ENCODE measurements at regions not wholly inside any gene's neighbourhood (a gene's known extent, or its start where the extent isn't known, plus 50 kb on each side); places are given as distances from the start of the nearest gene placed in this dataset.

DNA sequence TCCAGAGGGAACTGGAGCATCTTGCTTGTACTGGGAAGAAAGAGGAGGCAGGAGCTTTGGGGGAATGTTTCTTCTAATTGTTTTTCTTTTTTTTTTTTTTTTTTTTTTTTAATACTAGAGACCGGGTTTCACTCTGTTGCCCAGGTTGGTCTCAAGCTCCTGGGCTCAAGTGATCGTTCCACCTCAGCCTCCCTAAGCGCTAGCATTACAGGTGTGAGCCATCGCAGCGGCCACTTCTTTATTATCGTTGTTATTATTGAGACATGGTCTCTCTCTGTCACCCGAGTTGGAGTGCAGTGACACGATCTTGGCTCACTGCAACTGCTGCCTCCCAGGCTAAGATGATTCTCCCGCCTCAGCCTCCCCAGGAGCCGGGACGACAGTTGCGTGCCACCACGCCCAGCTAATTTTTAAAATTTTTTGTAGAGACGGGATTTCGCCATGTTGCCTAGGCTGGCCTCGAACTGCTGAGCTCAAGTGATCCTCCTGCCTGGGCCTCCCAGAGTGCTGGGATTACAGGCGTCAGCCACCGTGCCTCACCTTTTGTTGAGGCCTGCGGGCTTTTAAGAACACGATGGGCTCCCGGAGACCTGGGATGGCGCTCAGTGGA lies 137.3 kb upstream of the GSE1 start:
- Mint-ChIP-seq H3K27me3 (ENCODE audit: low read depth) (peaks cover 2% of the 10 kb centered on the region), H3K9me3 (no peaks in the 10 kb centered on the region), H3K36me3 (ENCODE audit: insufficient read depth in 1 of 3, low read depth in 3 of 3) (no peaks in the 10 kb centered on the region; a peak in 1 of 7 replicates), H3K4me3 (no peak overlapping the region), H3K4me1 (peaks cover 21 to 44% of the 10 kb centered on the region in 2 experiments), H3K27ac (0 out of 7 replicates have a peak overlapping the region, but pooled peaks of 1 of the 3 experiments have one; percentile 64)
- Histone ChIP-seq H3K9ac (ENCODE audit: extremely low read depth, insufficient read length, low read length) (no peak overlapping the region), H4K5ac (ENCODE audit: insufficient read length, low read depth, low read length) (no peak overlapping the region), H2AK5ac (ENCODE audit: insufficient read length, low read length) (no peak overlapping the region), H3K23ac (ENCODE audit: insufficient read length, low read depth, low read length) (no peak overlapping the region), H3K56ac (ENCODE audit: insufficient read length, low read depth, low read length) (no peak overlapping the region), H4K20me1 (ENCODE audit: control insufficient read depth, insufficient read depth, insufficient read length) (no peaks in the 10 kb centered on the region), H3K18ac (ENCODE audit: insufficient read length, low read depth, low read length) (no peak overlapping the region), H2BK5ac (ENCODE audit: insufficient read length, low read length) (no peak overlapping the region), H2BK12ac (ENCODE audit: insufficient read length, low read depth, low read length) (no peak overlapping the region), H3K27ac (ENCODE audit: insufficient read length, low read depth, low read length) (no peak overlapping the region), H3K23me2 (ENCODE audit: insufficient read length, low read depth, low read length, poor library complexity, severe bottlenecking) (no peaks in the 10 kb centered on the region), H2AFZ (ENCODE audit: low read length) (no peak overlapping the region), H3K14ac (ENCODE audit: insufficient read depth, low read length) (no peak overlapping the region), H3T11ph (ENCODE audit: low read length) (no peak overlapping the region), H3K4me1 (ENCODE audit: insufficient read depth, low read length) (no peaks in the 10 kb centered on the region; the same call in 1 of the 2 replicates), H3K27me3 (ENCODE audit: insufficient read depth, low read length) (no peaks in the 10 kb centered on the region), H3K4me2 (ENCODE audit: insufficient read depth, insufficient read length, low read length) (no peak overlapping the region), H2BK20ac (ENCODE audit: low read depth, low read length, poor library complexity, severe bottlenecking) (no peak overlapping the region), H3K79me2 (ENCODE audit: insufficient read depth, low read length) (no peaks in the 10 kb centered on the region), H3K79me1 (ENCODE audit: insufficient read depth, low read depth, low read length, poor library complexity, severe bottlenecking) (no peaks in the 10 kb centered on the region), H3K9me3 (ENCODE audit: control insufficient read depth, low read depth, low read length) (no peaks in the 10 kb centered on the region), H2BK15ac (ENCODE audit: low read depth, low read length) (no peak overlapping the region), H3K4ac (ENCODE audit: low read depth, low read length) (no peak overlapping the region), H2BK120ac (ENCODE audit: low read depth, low read length, poor library complexity, severe bottlenecking) (no peak overlapping the region), H4K8ac (replicated peaks; ENCODE audit: insufficient read length, low read depth, low read length) (no peak overlapping the region), H4K91ac (ENCODE audit: insufficient read length, low read depth, low read length) (no peak overlapping the region)
- WGBS (ENCODE audit: extremely low coverage, insufficient read length, low lambda C conversion rate), result no CpG with 5 or more reads among the region's 22 CpGs
- DNase-seq, result no peak
- TF ChIP-seq, protein P1, sequence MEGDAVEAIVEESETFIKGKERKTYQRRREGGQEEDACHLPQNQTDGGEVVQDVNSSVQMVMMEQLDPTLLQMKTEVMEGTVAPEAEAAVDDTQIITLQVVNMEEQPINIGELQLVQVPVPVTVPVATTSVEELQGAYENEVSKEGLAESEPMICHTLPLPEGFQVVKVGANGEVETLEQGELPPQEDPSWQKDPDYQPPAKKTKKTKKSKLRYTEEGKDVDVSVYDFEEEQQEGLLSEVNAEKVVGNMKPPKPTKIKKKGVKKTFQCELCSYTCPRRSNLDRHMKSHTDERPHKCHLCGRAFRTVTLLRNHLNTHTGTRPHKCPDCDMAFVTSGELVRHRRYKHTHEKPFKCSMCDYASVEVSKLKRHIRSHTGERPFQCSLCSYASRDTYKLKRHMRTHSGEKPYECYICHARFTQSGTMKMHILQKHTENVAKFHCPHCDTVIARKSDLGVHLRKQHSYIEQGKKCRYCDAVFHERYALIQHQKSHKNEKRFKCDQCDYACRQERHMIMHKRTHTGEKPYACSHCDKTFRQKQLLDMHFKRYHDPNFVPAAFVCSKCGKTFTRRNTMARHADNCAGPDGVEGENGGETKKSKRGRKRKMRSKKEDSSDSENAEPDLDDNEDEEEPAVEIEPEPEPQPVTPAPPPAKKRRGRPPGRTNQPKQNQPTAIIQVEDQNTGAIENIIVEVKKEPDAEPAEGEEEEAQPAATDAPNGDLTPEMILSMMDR (conservative IDR thresholded peaks at IDR 0.05), result no peak

Measured in H9 (cell line).